SK-N-SH (cell line): ENCODE measurements at regions not wholly inside any gene's neighbourhood (a gene's known extent, or its start where the extent isn't known, plus 50 kb on each side); places are given as distances from the start of the nearest gene placed in this dataset.

Experiments
- CTCF ChIA-PET: fragments of 300-600, 350-600 bp; formaldehyde crosslinking; extraction: SDS; loops from one replicate; lab custom pipeline; 2021; lab: Yijun Ruan, JAX
- POLR2A ChIA-PET: fragments of 350-600 bp; sonication (Branson Sonifier 250); formaldehyde crosslinking; extraction: SDS; loops from one replicate; lab custom pipeline; 2020; ENCODE audit warnings: antibody characterized with exemption, inconsistent platforms; lab: Yijun Ruan, JAX
- DNase-seq: peaks from one replicate; pipeline ENCODE4 v3.0.0; 2012
- H2AFZ ChIP-seq: fragments of 200-600 bp; sonication (generic); 2 replicates; pipeline ENCODE4 v1.8.1; 2016; ENCODE audit warnings: antibody characterized with exemption, mild to moderate bottlenecking, low read depth
- H3F3A ChIP-seq: fragments of 200-600 bp; sonication (generic); replicated peaks from 2 replicates; pipeline ENCODE3; 2016; ENCODE audit warnings: antibody characterized with exemption, mild to moderate bottlenecking; ENCODE audit not compliant: insufficient read depth
- H3K27ac ChIP-seq, 2 experiments: fragments of 200-500 bp in 1 of 2; fragments of 200-600 bp in 1 of 2; sonication (Bioruptor generic) in 1 of 2; sonication (generic), shearing (Covaris generic) in 1 of 2; 2 replicates each; pipeline versions ENCODE4 v1.5.1 to v1.6.1; 2014 to 2016; ENCODE audit warnings: low read depth in 2 of 2, inconsistent platforms in 1 of 2, low read length in 1 of 2, mild to moderate bottlenecking in 1 of 2, mixed read lengths in 1 of 2
- H3K27me3 ChIP-seq: fragments of 200-600 bp; sonication (generic), shearing (Covaris generic); 2 replicates; pipeline ENCODE4 v1.6.1; 2016; ENCODE audit warnings: mixed run types; ENCODE audit not compliant: insufficient read depth
- H3K36me3 ChIP-seq, 2 experiments: fragments of 200-500 bp in 1 of 2; fragments of 200-600 bp in 1 of 2; sonication (Bioruptor generic) in 1 of 2; sonication (generic) in 1 of 2; replicated peaks in 1 of 2; 2 replicates each; pipeline versions ENCODE3 to v1.5.1; 2014 to 2016; ENCODE audit warnings: low read length in 1 of 2, mild to moderate bottlenecking in 1 of 2; ENCODE audit not compliant: insufficient read depth in 2 of 2, control insufficient read depth in 1 of 2
- H3K4me1 ChIP-seq, 2 experiments: fragments of 200-500 bp in 1 of 2; fragments of 200-600 bp in 1 of 2; sonication (Bioruptor generic) in 1 of 2; sonication (generic), shearing (Covaris generic) in 1 of 2; 2 replicates each; pipeline versions ENCODE4 v1.5.1 to v1.6.1; 2014 to 2016; ENCODE audit warnings: low read depth in 1 of 2, low read length in 1 of 2, mixed run types in 1 of 2; ENCODE audit not compliant: insufficient read depth in 2 of 2, control insufficient read depth in 1 of 2
- H3K4me2 ChIP-seq: fragments of 200-600 bp; sonication (generic), shearing (Covaris generic); 2 replicates; pipeline ENCODE4 v1.6.1; 2017; ENCODE audit warnings: mixed run types
- H3K4me3 ChIP-seq, 2 experiments: fragments of 200-500 bp in 1 of 2; fragments of 200-600 bp in 1 of 2; sonication (Bioruptor generic) in 1 of 2; sonication (generic), shearing (Covaris generic) in 1 of 2; 2 replicates each; pipeline versions ENCODE4 v1.5.1 to v1.8.1; 2014 to 2016; ENCODE audit warnings: low read depth in 2 of 2, inconsistent platforms in 1 of 2, low read length in 1 of 2, mild to moderate bottlenecking in 1 of 2, mixed read lengths in 1 of 2, moderate library complexity in 1 of 2
- H3K79me2 ChIP-seq: fragments of 200-600 bp; sonication (generic); 2 replicates; pipeline ENCODE4 v1.8.1; 2017; ENCODE audit warnings: mild to moderate bottlenecking; ENCODE audit not compliant: insufficient read depth
- H3K9ac ChIP-seq: fragments of 200-600 bp; sonication (generic); 2 replicates; pipeline ENCODE4 v1.6.1; 2017; ENCODE audit warnings: mixed run types
- H3K9me2 ChIP-seq: fragments of 200-600 bp; sonication (generic); 2 replicates; pipeline ENCODE4 v1.6.1; 2017; ENCODE audit warnings: mixed run types
- H3K9me3 ChIP-seq: fragments of 200-600 bp; sonication (generic); 2 replicates; pipeline ENCODE4 v1.6.1; 2017; ENCODE audit warnings: mixed run types, mild to moderate bottlenecking, moderate library complexity
- H4K20me1 ChIP-seq: fragments of 200-600 bp; sonication (generic); 2 replicates; pipeline ENCODE4 v1.6.1; 2017; ENCODE audit warnings: mild to moderate bottlenecking, mixed run types; ENCODE audit not compliant: insufficient read depth
- CHD2 ChIP-seq: fragments of 150-350 bp; IDR thresholded peaks from 2 replicates; pipeline ENCODE4 v1.6.1; 2018; ENCODE audit warnings: low read length; ENCODE audit not compliant: partially characterized antibody
- ELF1 ChIP-seq: IDR thresholded peaks from 2 replicates; pipeline ENCODE4 v1.4.0; 2012
- EP300 ChIP-seq, 2 experiments: IDR thresholded peaks; 2 replicates each; pipeline versions ENCODE4 v1.4.0 to v1.6.1; 2012; ENCODE audit warnings: borderline replicate concordance in 1 of 2, low read depth in 1 of 2, low read length in 1 of 2
- GATA2 ChIP-seq: sonication (generic); formaldehyde crosslinking; IDR thresholded peaks from 2 replicates; pipeline ENCODE4 v1.5.0; 2020; ENCODE audit warnings: mild to moderate bottlenecking, missing genetic modification reagents
- IRF3 ChIP-seq: fragments of 150-350 bp; IDR thresholded peaks from 2 replicates; pipeline ENCODE4 v1.6.1; 2016; ENCODE audit warnings: mild to moderate bottlenecking, low read depth, low read length
- JUND ChIP-seq: IDR thresholded peaks from 2 replicates; pipeline ENCODE4 v1.4.0; 2012
- POLR2AphosphoS5 ChIP-seq: IDR thresholded peaks from 2 replicates; pipeline ENCODE4 v1.6.1; 2012; ENCODE audit warnings: low read depth, low read length
- SIN3A ChIP-seq: IDR thresholded peaks from 2 replicates; pipeline ENCODE4 v1.6.1; 2012; ENCODE audit warnings: low read depth, mild to moderate bottlenecking, low read length, moderate library complexity, borderline replicate concordance
- TAF1 ChIP-seq: IDR thresholded peaks from 2 replicates; pipeline ENCODE4 v1.6.1; 2012; ENCODE audit warnings: low read depth, mild to moderate bottlenecking, low read length, moderate library complexity, borderline replicate concordance
- USF1 ChIP-seq: IDR thresholded peaks from 2 replicates; pipeline ENCODE4 v1.4.0; 2012; ENCODE audit warnings: low read depth, borderline replicate concordance
- YY1 ChIP-seq: IDR thresholded peaks from 2 replicates; pipeline ENCODE4 v1.4.0; 2012; ENCODE audit warnings: low read depth, mild to moderate bottlenecking
- WGBS: methylation state at CpG from one replicate; pipeline ENCODE4 v1.1.6; 2017; ENCODE audit warnings: low lambda C conversion rate; 5-methylcytosine and 5-hydroxymethylcytosine counted together
- TF ChIP-seq, protein P1 (sequence below): IDR thresholded peaks from 2 replicates; pipeline ENCODE4 v1.6.1; 2012; ENCODE audit warnings: mild to moderate bottlenecking, low read depth, low read length, moderate library complexity
- TF ChIP-seq, protein P2 (sequence below): IDR thresholded peaks from 2 replicates; pipeline ENCODE4 v1.4.0; 2012; ENCODE audit warnings: low read depth, borderline replicate concordance

DNA sequence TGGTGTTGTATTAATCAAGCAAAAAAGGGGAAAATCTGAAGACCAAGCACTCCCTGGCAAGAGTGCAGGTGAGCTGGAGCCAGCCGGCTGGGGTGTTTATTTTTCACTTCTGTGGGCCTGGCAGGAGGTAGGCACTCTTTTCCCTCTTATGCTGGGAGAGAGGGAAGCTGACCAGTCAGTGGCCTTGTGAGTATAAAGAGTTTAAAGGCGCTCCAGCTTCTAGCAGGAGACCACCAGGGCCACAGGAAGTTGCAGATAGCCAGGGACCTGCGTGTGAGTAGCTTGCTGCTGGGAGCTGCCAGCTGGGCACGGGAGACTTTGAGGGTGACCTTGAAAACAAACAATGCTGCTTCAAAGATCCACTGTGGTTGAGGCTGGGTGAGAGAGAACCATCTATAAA, 217.4 kb upstream of the PWP1 start:
- Histone ChIP-seq H3K4me1 (peaks cover 0 to 7% of the 10 kb centered on the region in 2 experiments; a peak in 1 of 4 replicates), H2AFZ (no peak overlapping the region), H3F3A (no peaks in the 10 kb centered on the region), H3K36me3 (no peaks in the 10 kb centered on the region), H3K4me3 (no peak overlapping the region), H3K27me3 (no peaks in the 10 kb centered on the region), H3K79me2 (no peaks in the 10 kb centered on the region), H3K9me2 (no peaks in the 10 kb centered on the region), H3K9me3 (no peaks in the 10 kb centered on the region), H4K20me1 (no peaks in the 10 kb centered on the region), H3K27ac (no peak overlapping the region), H3K4me2 (no peak overlapping the region), H3K9ac (no peak overlapping the region)
- TF ChIP-seq ELF1 = no peak
- TF ChIP-seq POLR2AphosphoS5 = no peak
- TF ChIP-seq, protein P1, sequence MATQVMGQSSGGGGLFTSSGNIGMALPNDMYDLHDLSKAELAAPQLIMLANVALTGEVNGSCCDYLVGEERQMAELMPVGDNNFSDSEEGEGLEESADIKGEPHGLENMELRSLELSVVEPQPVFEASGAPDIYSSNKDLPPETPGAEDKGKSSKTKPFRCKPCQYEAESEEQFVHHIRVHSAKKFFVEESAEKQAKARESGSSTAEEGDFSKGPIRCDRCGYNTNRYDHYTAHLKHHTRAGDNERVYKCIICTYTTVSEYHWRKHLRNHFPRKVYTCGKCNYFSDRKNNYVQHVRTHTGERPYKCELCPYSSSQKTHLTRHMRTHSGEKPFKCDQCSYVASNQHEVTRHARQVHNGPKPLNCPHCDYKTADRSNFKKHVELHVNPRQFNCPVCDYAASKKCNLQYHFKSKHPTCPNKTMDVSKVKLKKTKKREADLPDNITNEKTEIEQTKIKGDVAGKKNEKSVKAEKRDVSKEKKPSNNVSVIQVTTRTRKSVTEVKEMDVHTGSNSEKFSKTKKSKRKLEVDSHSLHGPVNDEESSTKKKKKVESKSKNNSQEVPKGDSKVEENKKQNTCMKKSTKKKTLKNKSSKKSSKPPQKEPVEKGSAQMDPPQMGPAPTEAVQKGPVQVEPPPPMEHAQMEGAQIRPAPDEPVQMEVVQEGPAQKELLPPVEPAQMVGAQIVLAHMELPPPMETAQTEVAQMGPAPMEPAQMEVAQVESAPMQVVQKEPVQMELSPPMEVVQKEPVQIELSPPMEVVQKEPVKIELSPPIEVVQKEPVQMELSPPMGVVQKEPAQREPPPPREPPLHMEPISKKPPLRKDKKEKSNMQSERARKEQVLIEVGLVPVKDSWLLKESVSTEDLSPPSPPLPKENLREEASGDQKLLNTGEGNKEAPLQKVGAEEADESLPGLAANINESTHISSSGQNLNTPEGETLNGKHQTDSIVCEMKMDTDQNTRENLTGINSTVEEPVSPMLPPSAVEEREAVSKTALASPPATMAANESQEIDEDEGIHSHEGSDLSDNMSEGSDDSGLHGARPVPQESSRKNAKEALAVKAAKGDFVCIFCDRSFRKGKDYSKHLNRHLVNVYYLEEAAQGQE = no peak
- TF ChIP-seq SIN3A = no peak
- no peak for TF ChIP-seq CHD2
- no peak for TF ChIP-seq TAF1
- TF ChIP-seq YY1 = no peak
- no peak for TF ChIP-seq JUND
- TF ChIP-seq EP300 (IDR thresholded peaks at IDR 0.05; ENCODE audit: borderline replicate concordance in 1 of 2, low read depth in 1 of 2, low read length in 1 of 2) = no peak
- TF ChIP-seq USF1 = no peak
- TF ChIP-seq GATA2 (CRISPR knock-in tag) = no peak
- TF ChIP-seq, protein P2, sequence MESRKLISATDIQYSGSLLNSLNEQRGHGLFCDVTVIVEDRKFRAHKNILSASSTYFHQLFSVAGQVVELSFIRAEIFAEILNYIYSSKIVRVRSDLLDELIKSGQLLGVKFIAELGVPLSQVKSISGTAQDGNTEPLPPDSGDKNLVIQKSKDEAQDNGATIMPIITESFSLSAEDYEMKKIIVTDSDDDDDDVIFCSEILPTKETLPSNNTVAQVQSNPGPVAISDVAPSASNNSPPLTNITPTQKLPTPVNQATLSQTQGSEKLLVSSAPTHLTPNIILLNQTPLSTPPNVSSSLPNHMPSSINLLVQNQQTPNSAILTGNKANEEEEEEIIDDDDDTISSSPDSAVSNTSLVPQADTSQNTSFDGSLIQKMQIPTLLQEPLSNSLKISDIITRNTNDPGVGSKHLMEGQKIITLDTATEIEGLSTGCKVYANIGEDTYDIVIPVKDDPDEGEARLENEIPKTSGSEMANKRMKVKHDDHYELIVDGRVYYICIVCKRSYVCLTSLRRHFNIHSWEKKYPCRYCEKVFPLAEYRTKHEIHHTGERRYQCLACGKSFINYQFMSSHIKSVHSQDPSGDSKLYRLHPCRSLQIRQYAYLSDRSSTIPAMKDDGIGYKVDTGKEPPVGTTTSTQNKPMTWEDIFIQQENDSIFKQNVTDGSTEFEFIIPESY = no peak
- 46% methylated on average over 4 of the region's 4 CpGs for WGBS
- DNase-seq = no peak
- POLR2A ChIA-PET = no interaction called here
- CTCF ChIA-PET = interaction anchor here (0.6 to 2.6 kb wide), 5 partner anchors 12 to 337 kb away, joined by 3 to 18 read pairs (median 4); no protein-coding TSS in a partner anchor

GRCh38 chr12:107469011-107469410, 216.6 kb upstream of the PWP1 start:
- peaks cover 0 to 7% of the 10 kb centered on the region in 2 experiments; a peak in 1 of 4 replicates for H3K4me1 ChIP-seq
- no peak for TF ChIP-seq IRF3
- no peak overlapping the region for H3K27ac ChIP-seq
- no peaks in the 10 kb centered on the region for H3K79me2 ChIP-seq
- no peak for DNase-seq
- no peaks in the 10 kb centered on the region for H3K9me2 ChIP-seq
- CTCF ChIA-PET = interaction anchor here (1.0 to 2.6 kb wide), 5 partner anchors 63 to 338 kb away, joined by 3 to 18 read pairs (median 4); no protein-coding TSS in a partner anchor
- H3K9ac ChIP-seq = no peak overlapping the region
- H2AFZ ChIP-seq = no peak overlapping the region
- whole genome bisulfite sequencing = 65% methylated on average over 4 of the region's 4 CpGs
- no peak overlapping the region for H3K4me3 ChIP-seq
- H3K9me3 ChIP-seq = no peaks in the 10 kb centered on the region
- POLR2A ChIA-PET = no interaction called here
- no peak overlapping the region for H3K4me2 ChIP-seq
- H4K20me1 ChIP-seq = no peaks in the 10 kb centered on the region
- no peaks in the 10 kb centered on the region for H3K36me3 ChIP-seq
- H3F3A ChIP-seq = no peaks in the 10 kb centered on the region
- no peaks in the 10 kb centered on the region for H3K27me3 ChIP-seq
